ENCODE measurements at regions not wholly inside any gene's neighbourhood (a gene's known extent, or its start where the extent isn't known, plus 50 kb on each side); places are given as distances from the start of the nearest gene placed in this dataset.

DNA sequence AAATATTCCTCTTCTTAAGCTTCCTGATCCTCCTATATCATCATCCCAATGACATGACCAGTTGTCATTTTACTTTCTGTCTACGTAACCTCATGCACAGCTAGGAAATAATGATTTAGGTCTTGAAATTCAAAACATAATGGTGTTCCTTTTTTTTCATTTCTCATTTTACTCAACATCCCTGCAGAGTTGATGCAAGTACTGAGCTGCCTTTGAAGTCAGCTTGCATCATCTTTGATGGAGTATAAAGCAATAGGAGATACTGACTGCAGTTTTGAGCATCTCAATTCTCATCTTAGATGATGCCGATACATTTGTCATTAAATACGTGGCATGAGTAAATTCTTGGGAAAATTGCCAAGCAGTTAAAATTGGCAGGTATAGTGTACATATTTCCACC lies 346.1 kb downstream of the ZIC1 start:
- H2BK15ac ChIP-seq (ENCODE audit: low read depth, low read length), result no peak overlapping the region
- H4K20me1 ChIP-seq (ENCODE audit: insufficient read depth, low read length), result no peaks in the 10 kb centered on the region
- H2BK5ac ChIP-seq (ENCODE audit: low read depth, low read length, poor library complexity, severe bottlenecking), result no peak overlapping the region
- POLR2A ChIA-PET (ENCODE audit: unreplicated experiment), result no interaction called here
- no peak overlapping the region for H4K91ac ChIP-seq (ENCODE audit: insufficient read depth, low read depth, low read length)
- no peaks in the 10 kb centered on the region for H3K79me1 ChIP-seq (ENCODE audit: low read depth in 1 of 2, low read length in 2 of 2)
- H4K8ac ChIP-seq (ENCODE audit: low read depth in 2 of 2, low read length in 2 of 2), result no peak overlapping the region
- no peak overlapping the region for H3K14ac ChIP-seq (replicated peaks; ENCODE audit: low read depth, low read length)
- BruUV-seq (replicated peaks), result no TSS peak
- H3K9me3 ChIP-seq (ENCODE audit: control insufficient read depth, insufficient read depth, low read length), result no peaks in the 10 kb centered on the region
- H4K5ac ChIP-seq (ENCODE audit: low read depth, low read length), result no peak overlapping the region
- H3K4me1 ChIP-seq (ENCODE audit: control insufficient read depth, insufficient read depth, low read length), result no peaks in the 10 kb centered on the region
- H2AFZ ChIP-seq (replicated peaks; ENCODE audit: low read length, poor library complexity), result no peak overlapping the region
- in situ Hi-C loops (cut with MboI; ENCODE audit: low sequenced_read_pairs), result no loop called here
- no peak overlapping the region for H3K9ac ChIP-seq (ENCODE audit: low read depth, low read length)
- H3K4me2 ChIP-seq (ENCODE audit: low read depth, low read length), result no peak overlapping the region
- no peak overlapping the region for H2AK5ac ChIP-seq (ENCODE audit: low read depth, low read length)
- H2BK20ac ChIP-seq (ENCODE audit: low read depth, low read length), result no peak overlapping the region
- CTCF ChIA-PET, result no interaction called here
- H3K56ac ChIP-seq (ENCODE audit: extremely low read depth, insufficient read depth, low read length), result no peak overlapping the region
- H2AK9ac ChIP-seq (replicated peaks; ENCODE audit: low read depth, low read length, poor library complexity), result no peak overlapping the region
- H3K23ac ChIP-seq (ENCODE audit: low read depth, low read length), result no peak overlapping the region
- H3K18ac ChIP-seq (ENCODE audit: low read depth, low read length), result no peak overlapping the region
- no CpG with 5 or more reads among the region's 3 CpGs for WGBS, 2 experiments (ENCODE audit: extremely low coverage in 2 of 2, insufficient read length in 1 of 2)
- H3K27me3 ChIP-seq (ENCODE audit: control insufficient read depth, insufficient read depth, low read length), result no peaks in the 10 kb centered on the region
- dilution Hi-C loops (cut with HindIII; ENCODE audit: low sequenced_read_pairs, unreplicated experiment), result no loop called here
- H2BK120ac ChIP-seq (ENCODE audit: low read depth, low read length), result no peak overlapping the region
- no peak overlapping the region for H3K27ac ChIP-seq (ENCODE audit: insufficient read depth, low read length)
- no peak overlapping the region for H3K4me3 ChIP-seq (ENCODE audit: insufficient read depth, low read depth, low read length)
- no peaks in the 10 kb centered on the region for H3K36me3 ChIP-seq (ENCODE audit: control insufficient read depth, insufficient read depth, low read length)
- H3K9me1 ChIP-seq (ENCODE audit: insufficient read depth, low read length), result no peaks in the 10 kb centered on the region
- H3K4ac ChIP-seq (ENCODE audit: low read depth, low read length), result no peak overlapping the region
- intact Hi-C loops (cut with micrococcal nuclease), result no loop called here
- ATAC-seq (ENCODE audit: low read depth) (no peak), DNase-seq (no peak)
- TF ChIP-seq SMC3 (IDR thresholded peaks at IDR 0.05; ENCODE audit: low read depth, low read length), result no peak
- TF ChIP-seq RCOR1 (IDR thresholded peaks at IDR 0.05; ENCODE audit: insufficient replicate concordance, low read length), result no peak
- TF ChIP-seq ELK1 (IDR thresholded peaks at IDR 0.05; ENCODE audit: borderline replicate concordance, low read depth, low read length), result no peak
- TF ChIP-seq FOS (IDR thresholded peaks at IDR 0.05; ENCODE audit: low read depth, low read length), result no peak
- TF ChIP-seq POLR2A (IDR thresholded peaks at IDR 0.05; ENCODE audit: low read depth, low read length), result no peak
- no peak for TF ChIP-seq USF2 (IDR thresholded peaks at IDR 0.05; ENCODE audit: low read depth, low read length)
- no peak for TF ChIP-seq CEBPB (IDR thresholded peaks at IDR 0.05; ENCODE audit: low read depth, low read length)
- TF ChIP-seq MXI1 (IDR thresholded peaks at IDR 0.05; ENCODE audit: borderline replicate concordance, low read depth, low read length), result no peak
- TF ChIP-seq RAD21 (IDR thresholded peaks at IDR 0.05; ENCODE audit: low read length), result no peak
- TF ChIP-seq MAZ (IDR thresholded peaks at IDR 0.05; ENCODE audit: borderline replicate concordance, low read depth, low read length), result no peak
- TF ChIP-seq MAFK (IDR thresholded peaks at IDR 0.05; ENCODE audit: low read depth, low read length), result no peak
- TF ChIP-seq CHD1 (IDR thresholded peaks at IDR 0.05; ENCODE audit: low read depth, low read length), result no peak
- TF ChIP-seq, protein P1, sequence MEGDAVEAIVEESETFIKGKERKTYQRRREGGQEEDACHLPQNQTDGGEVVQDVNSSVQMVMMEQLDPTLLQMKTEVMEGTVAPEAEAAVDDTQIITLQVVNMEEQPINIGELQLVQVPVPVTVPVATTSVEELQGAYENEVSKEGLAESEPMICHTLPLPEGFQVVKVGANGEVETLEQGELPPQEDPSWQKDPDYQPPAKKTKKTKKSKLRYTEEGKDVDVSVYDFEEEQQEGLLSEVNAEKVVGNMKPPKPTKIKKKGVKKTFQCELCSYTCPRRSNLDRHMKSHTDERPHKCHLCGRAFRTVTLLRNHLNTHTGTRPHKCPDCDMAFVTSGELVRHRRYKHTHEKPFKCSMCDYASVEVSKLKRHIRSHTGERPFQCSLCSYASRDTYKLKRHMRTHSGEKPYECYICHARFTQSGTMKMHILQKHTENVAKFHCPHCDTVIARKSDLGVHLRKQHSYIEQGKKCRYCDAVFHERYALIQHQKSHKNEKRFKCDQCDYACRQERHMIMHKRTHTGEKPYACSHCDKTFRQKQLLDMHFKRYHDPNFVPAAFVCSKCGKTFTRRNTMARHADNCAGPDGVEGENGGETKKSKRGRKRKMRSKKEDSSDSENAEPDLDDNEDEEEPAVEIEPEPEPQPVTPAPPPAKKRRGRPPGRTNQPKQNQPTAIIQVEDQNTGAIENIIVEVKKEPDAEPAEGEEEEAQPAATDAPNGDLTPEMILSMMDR (conservative IDR thresholded peaks at IDR 0.05; ENCODE audit: low read depth, low read length), result no peak

All from IMR-90 (cell line).